ENCODE measurements at regions not wholly inside any gene's neighbourhood (a gene's known extent, or its start where the extent isn't known, plus 50 kb on each side); places are given as distances from the start of the nearest gene placed in this dataset.

DNA sequence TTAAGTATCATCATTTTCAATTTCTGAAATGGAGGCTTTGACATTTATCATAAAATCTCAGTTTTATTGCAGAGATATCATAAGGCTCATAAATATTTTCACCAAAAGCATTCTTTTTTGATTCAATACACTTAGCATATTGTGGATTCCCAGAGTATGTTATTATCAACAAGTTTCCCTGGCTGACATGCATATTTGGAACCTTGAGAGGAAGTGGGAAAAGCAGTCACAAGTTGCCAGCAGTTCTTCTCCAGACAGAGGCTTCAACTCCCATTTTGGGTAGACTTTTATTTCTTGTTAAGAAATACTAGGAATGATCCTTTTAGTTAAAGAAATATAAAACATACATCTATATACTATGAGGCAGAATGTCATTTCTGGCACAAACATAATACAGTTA, 236.5 kb downstream of the ASXL3 start:
- H3K36me3 ChIP-seq (ENCODE audit: control insufficient read depth in 4 of 4, insufficient read depth in 3 of 4, low read depth in 1 of 4, low read length in 3 of 4), result no peaks in the 10 kb centered on the region
- TF ChIP-seq, protein P1, sequence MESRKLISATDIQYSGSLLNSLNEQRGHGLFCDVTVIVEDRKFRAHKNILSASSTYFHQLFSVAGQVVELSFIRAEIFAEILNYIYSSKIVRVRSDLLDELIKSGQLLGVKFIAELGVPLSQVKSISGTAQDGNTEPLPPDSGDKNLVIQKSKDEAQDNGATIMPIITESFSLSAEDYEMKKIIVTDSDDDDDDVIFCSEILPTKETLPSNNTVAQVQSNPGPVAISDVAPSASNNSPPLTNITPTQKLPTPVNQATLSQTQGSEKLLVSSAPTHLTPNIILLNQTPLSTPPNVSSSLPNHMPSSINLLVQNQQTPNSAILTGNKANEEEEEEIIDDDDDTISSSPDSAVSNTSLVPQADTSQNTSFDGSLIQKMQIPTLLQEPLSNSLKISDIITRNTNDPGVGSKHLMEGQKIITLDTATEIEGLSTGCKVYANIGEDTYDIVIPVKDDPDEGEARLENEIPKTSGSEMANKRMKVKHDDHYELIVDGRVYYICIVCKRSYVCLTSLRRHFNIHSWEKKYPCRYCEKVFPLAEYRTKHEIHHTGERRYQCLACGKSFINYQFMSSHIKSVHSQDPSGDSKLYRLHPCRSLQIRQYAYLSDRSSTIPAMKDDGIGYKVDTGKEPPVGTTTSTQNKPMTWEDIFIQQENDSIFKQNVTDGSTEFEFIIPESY (IDR thresholded peaks at IDR 0.05), result no peak
- no peak for TF ChIP-seq GABPA (IDR thresholded peaks at IDR 0.05 in 1 of 2, conservative IDR thresholded peaks at IDR 0.05 in 1 of 2)
- TF ChIP-seq, protein P2, sequence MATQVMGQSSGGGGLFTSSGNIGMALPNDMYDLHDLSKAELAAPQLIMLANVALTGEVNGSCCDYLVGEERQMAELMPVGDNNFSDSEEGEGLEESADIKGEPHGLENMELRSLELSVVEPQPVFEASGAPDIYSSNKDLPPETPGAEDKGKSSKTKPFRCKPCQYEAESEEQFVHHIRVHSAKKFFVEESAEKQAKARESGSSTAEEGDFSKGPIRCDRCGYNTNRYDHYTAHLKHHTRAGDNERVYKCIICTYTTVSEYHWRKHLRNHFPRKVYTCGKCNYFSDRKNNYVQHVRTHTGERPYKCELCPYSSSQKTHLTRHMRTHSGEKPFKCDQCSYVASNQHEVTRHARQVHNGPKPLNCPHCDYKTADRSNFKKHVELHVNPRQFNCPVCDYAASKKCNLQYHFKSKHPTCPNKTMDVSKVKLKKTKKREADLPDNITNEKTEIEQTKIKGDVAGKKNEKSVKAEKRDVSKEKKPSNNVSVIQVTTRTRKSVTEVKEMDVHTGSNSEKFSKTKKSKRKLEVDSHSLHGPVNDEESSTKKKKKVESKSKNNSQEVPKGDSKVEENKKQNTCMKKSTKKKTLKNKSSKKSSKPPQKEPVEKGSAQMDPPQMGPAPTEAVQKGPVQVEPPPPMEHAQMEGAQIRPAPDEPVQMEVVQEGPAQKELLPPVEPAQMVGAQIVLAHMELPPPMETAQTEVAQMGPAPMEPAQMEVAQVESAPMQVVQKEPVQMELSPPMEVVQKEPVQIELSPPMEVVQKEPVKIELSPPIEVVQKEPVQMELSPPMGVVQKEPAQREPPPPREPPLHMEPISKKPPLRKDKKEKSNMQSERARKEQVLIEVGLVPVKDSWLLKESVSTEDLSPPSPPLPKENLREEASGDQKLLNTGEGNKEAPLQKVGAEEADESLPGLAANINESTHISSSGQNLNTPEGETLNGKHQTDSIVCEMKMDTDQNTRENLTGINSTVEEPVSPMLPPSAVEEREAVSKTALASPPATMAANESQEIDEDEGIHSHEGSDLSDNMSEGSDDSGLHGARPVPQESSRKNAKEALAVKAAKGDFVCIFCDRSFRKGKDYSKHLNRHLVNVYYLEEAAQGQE (IDR thresholded peaks at IDR 0.05), result no peak
- TF ChIP-seq TAF1 (conservative IDR thresholded peaks at IDR 0.05), result no peak
- TF ChIP-seq YY1 (IDR thresholded peaks at IDR 0.05), result no peak
- TF ChIP-seq RAD21 (IDR thresholded peaks at IDR 0.05), result no peak
- no peak for TF ChIP-seq SP1 (IDR thresholded peaks at IDR 0.05)
- TF ChIP-seq, protein P3, sequence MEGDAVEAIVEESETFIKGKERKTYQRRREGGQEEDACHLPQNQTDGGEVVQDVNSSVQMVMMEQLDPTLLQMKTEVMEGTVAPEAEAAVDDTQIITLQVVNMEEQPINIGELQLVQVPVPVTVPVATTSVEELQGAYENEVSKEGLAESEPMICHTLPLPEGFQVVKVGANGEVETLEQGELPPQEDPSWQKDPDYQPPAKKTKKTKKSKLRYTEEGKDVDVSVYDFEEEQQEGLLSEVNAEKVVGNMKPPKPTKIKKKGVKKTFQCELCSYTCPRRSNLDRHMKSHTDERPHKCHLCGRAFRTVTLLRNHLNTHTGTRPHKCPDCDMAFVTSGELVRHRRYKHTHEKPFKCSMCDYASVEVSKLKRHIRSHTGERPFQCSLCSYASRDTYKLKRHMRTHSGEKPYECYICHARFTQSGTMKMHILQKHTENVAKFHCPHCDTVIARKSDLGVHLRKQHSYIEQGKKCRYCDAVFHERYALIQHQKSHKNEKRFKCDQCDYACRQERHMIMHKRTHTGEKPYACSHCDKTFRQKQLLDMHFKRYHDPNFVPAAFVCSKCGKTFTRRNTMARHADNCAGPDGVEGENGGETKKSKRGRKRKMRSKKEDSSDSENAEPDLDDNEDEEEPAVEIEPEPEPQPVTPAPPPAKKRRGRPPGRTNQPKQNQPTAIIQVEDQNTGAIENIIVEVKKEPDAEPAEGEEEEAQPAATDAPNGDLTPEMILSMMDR (IDR thresholded peaks at IDR 0.05; ENCODE audit: low read depth, low read length, missing input control), result no peak
- TF ChIP-seq, protein P4, sequence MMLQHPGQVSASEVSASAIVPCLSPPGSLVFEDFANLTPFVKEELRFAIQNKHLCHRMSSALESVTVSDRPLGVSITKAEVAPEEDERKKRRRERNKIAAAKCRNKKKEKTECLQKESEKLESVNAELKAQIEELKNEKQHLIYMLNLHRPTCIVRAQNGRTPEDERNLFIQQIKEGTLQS (IDR thresholded peaks at IDR 0.05), result no peak
- TF ChIP-seq HNF4G (IDR thresholded peaks at IDR 0.05), result no peak
- TF ChIP-seq FOXA2 (IDR thresholded peaks at IDR 0.05), result no peak
- TF ChIP-seq, protein P5, sequence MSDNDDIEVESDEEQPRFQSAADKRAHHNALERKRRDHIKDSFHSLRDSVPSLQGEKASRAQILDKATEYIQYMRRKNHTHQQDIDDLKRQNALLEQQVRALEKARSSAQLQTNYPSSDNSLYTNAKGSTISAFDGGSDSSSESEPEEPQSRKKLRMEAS (IDR thresholded peaks at IDR 0.05), result no peak
- TF ChIP-seq JUND (IDR thresholded peaks at IDR 0.05), result no peak
- no peak for TF ChIP-seq FOXA1 (IDR thresholded peaks at IDR 0.05)
- TF ChIP-seq NR2F2 (IDR thresholded peaks at IDR 0.05), result no peak
- TF ChIP-seq RXRA (IDR thresholded peaks at IDR 0.05), result no peak
- TF ChIP-seq HNF4A (conservative IDR thresholded peaks at IDR 0.05), result no peak
- TF ChIP-seq EGR1 (IDR thresholded peaks at IDR 0.05; ENCODE audit: low read depth in 2 of 2), result no peak
- no peaks in the 10 kb centered on the region for H3K4me1 ChIP-seq (ENCODE audit: control insufficient read depth in 4 of 4, insufficient read depth in 4 of 4, low read length in 3 of 4)
- no peak overlapping the region for H3K27ac ChIP-seq (ENCODE audit: low read depth in 1 of 2, low read length in 2 of 2)
- DNase-seq (ENCODE audit: low spot score), result no peak
- H3K9me3 ChIP-seq (ENCODE audit: control insufficient read depth in 4 of 4, low read length in 3 of 4), result no peaks in the 10 kb centered on the region
- no peak overlapping the region for H3K9ac ChIP-seq (ENCODE audit: low read depth in 1 of 2, low read length in 2 of 2)
- no peaks in the 10 kb centered on the region for H3K27me3 ChIP-seq (ENCODE audit: control insufficient read depth in 4 of 4, insufficient read depth in 4 of 4, low read length in 3 of 4)
- H3K4me3 ChIP-seq (ENCODE audit: low read depth in 1 of 3, low read length in 3 of 3), result no peak overlapping the region
